ENCODE measurements at regions not wholly inside any gene's neighbourhood (a gene's known extent, or its start where the extent isn't known, plus 50 kb on each side); places are given as distances from the start of the nearest gene placed in this dataset.
A peak's percentile ranks its signal among the peaks of the same experiment; 100 is the strongest.
"Not testable (repeated sequence)": the region's sequence is repeated elsewhere in the genome, so short reads cannot be mapped to it uniquely, and the experiment has no call there.

GRCh38 chr4:127469959-127470809 is 162.6 kb upstream of the INTU start:
- Histone ChIP-seq H3K27me3 (no peaks in the 10 kb centered on the region), H3K4me1 (no peaks in the 10 kb centered on the region), H3K9me3 (peaks cover 0 to 6% (median 0%) of the 10 kb centered on the region in 3 donors), H3K27ac (no peak overlapping the region), H3K36me3 (no peaks in the 10 kb centered on the region), H3K4me3 (no peak overlapping the region)
- intact Hi-C loops (cut with DNase I; ENCODE audit: low total_unique reads): no loop called here
- peak in 1 of 2 donors; percentile 40 for DNase-seq
- no peak for TF ChIP-seq CTCF (IDR thresholded peaks at IDR 0.05)

- intact Hi-C loops (cut with DNase I; ENCODE audit: low total_unique reads); H3K27ac ChIP-seq; H3K9me3 ChIP-seq; H3K27me3 ChIP-seq; H3K36me3 ChIP-seq; H3K4me1 ChIP-seq; DNase-seq; H3K4me3 ChIP-seq: not testable (repeated sequence)
These were observed 154.5 kb upstream of the INTU start for GRCh38 chr4:127478271-127478670.

GRCh38 chr4:127479031-127479622 is 153.6 kb upstream of the INTU start:
- H3K27ac ChIP-seq: no peak overlapping the region
- H3K36me3 ChIP-seq: no peaks in the 10 kb centered on the region
- H3K4me3 ChIP-seq: no peak overlapping the region
- intact Hi-C loops (cut with DNase I; ENCODE audit: low total_unique reads): no loop called here
- TF ChIP-seq CTCF (IDR thresholded peaks at IDR 0.05): peak; percentile 35 to 44
- no peak for DNase-seq
- no peaks in the 10 kb centered on the region for H3K9me3 ChIP-seq
- H3K27me3 ChIP-seq: no peaks in the 10 kb centered on the region
- H3K4me1 ChIP-seq: no peaks in the 10 kb centered on the region

- Histone ChIP-seq H3K27me3 (no peaks in the 10 kb centered on the region), H3K9me3 (no peaks in the 10 kb centered on the region), H3K27ac (no peak overlapping the region), H3K4me1 (no peaks in the 10 kb centered on the region), H3K4me3 (no peak overlapping the region), H3K36me3 (no peaks in the 10 kb centered on the region)
- intact Hi-C loops (cut with DNase I; ENCODE audit: low total_unique reads): no loop called here
- DNase-seq: no peak
- no peak for TF ChIP-seq CTCF (IDR thresholded peaks at IDR 0.05)
These were observed 150.7 kb upstream of the INTU start for GRCh38 chr4:127482049-127482448.

- no peak for TF ChIP-seq CTCF (IDR thresholded peaks at IDR 0.05)
- Histone ChIP-seq H3K4me3 (no peak overlapping the region), H3K27ac (no peak overlapping the region), H3K36me3 (no peaks in the 10 kb centered on the region), H3K4me1 (no peaks in the 10 kb centered on the region), H3K27me3 (no peaks in the 10 kb centered on the region), H3K9me3 (no peaks in the 10 kb centered on the region)
- intact Hi-C loops (cut with DNase I; ENCODE audit: low total_unique reads): no loop called here
- DNase-seq: no peak
These were observed 148.6 kb upstream of the INTU start for GRCh38 chr4:127484117-127484516.

- no peak for DNase-seq
- Histone ChIP-seq H3K4me3 (no peak overlapping the region), H3K36me3 (no peaks in the 10 kb centered on the region), H3K9me3 (no peaks in the 10 kb centered on the region), H3K4me1 (no peaks in the 10 kb centered on the region), H3K27me3 (no peaks in the 10 kb centered on the region), H3K27ac (no peak overlapping the region)
- intact Hi-C loops (cut with DNase I; ENCODE audit: low total_unique reads): no loop called here
- TF ChIP-seq CTCF (IDR thresholded peaks at IDR 0.05): no peak
These were observed 146.5 kb upstream of the INTU start for GRCh38 chr4:127486248-127486647.
